ENCODE measurements at regions not wholly inside any gene's neighbourhood (a gene's known extent, or its start where the extent isn't known, plus 50 kb on each side); places are given as distances from the start of the nearest gene placed in this dataset.

DNA sequence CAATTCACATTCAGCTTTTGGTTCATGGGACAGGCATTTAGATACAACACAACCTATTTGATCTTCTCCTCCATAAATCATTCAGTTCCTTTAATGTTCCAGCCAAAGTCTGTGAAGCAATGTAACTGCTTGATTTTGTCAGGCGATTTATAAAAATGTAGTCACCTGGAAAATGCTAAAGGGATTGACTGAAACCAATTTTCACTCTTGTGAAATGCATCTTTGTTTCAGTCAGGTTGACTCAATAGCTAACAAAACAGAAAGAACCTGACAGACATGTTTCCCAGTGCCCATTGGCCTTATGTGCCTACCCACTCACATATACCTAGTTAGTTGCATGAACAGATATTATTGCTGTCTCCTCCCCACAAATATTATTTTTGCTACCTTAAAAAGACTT lies 335.7 kb downstream of the CHRM3 start:
- Histone ChIP-seq H3K4me1 (no peaks in the 10 kb centered on the region), H3K27me3 (no peaks in the 10 kb centered on the region), H3K4me3 (no peak overlapping the region), H3K27ac (no peak overlapping the region), H3K9me3 (no peaks in the 10 kb centered on the region), H3K36me3 (no peaks in the 10 kb centered on the region)
- DNase-seq (ENCODE audit: extremely low spot score in 2 of 2), result no peak
- TF ChIP-seq, protein P1, sequence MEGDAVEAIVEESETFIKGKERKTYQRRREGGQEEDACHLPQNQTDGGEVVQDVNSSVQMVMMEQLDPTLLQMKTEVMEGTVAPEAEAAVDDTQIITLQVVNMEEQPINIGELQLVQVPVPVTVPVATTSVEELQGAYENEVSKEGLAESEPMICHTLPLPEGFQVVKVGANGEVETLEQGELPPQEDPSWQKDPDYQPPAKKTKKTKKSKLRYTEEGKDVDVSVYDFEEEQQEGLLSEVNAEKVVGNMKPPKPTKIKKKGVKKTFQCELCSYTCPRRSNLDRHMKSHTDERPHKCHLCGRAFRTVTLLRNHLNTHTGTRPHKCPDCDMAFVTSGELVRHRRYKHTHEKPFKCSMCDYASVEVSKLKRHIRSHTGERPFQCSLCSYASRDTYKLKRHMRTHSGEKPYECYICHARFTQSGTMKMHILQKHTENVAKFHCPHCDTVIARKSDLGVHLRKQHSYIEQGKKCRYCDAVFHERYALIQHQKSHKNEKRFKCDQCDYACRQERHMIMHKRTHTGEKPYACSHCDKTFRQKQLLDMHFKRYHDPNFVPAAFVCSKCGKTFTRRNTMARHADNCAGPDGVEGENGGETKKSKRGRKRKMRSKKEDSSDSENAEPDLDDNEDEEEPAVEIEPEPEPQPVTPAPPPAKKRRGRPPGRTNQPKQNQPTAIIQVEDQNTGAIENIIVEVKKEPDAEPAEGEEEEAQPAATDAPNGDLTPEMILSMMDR (IDR thresholded peaks at IDR 0.05), result no peak
- no peak for TF ChIP-seq POLR2AphosphoS5 (IDR thresholded peaks at IDR 0.05; ENCODE audit: insufficient read depth in 1 of 2, low read depth in 1 of 2)
- TF ChIP-seq POLR2A (IDR thresholded peaks at IDR 0.05), result no peak
- intact Hi-C loops (cut with DNase I), result no loop called here

DNA sequence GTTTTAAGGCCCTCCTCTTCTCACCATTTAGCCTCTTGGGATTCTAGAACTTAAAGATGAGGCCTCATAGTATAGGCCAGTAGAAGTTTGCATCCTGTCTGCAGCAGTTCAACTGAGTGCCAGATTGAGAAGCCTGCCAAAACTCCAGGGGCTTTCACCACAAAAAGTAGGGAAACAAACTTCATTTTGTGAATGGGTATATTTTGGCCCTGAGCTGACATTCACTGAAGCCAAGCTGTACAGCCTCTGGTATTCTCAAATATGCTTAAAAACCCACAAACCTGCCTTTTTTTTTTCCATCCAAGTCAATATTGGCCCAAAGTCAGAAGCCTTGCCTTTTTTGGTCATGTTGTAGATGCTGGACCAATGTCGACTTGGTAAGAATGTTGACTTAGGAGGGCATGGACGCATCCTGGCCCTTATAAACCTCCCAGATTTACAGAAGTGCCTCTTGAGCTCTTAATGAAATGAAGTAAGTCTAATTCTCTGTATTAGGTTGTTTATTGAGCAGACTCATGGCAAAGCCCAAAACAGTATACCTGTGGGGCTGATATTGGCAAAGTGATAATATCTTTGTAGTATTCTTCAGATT lies 337.5 kb downstream of the CHRM3 start:
- intact Hi-C loops (cut with DNase I), result no loop called here
- H3K4me1 ChIP-seq, result no peaks in the 10 kb centered on the region
- no peaks in the 10 kb centered on the region for H3K36me3 ChIP-seq
- H3K27ac ChIP-seq, result no peak overlapping the region
- no peak overlapping the region for H3K4me3 ChIP-seq
- TF ChIP-seq POLR2A (IDR thresholded peaks at IDR 0.05), result no peak
- TF ChIP-seq POLR2AphosphoS5 (IDR thresholded peaks at IDR 0.05; ENCODE audit: insufficient read depth in 1 of 2, low read depth in 1 of 2), result no peak
- TF ChIP-seq, protein P1 (IDR thresholded peaks at IDR 0.05), result no peak
- DNase-seq (ENCODE audit: extremely low spot score in 2 of 2), result no peak
- no peaks in the 10 kb centered on the region for H3K27me3 ChIP-seq
- H3K9me3 ChIP-seq, result no peaks in the 10 kb centered on the region

DNA sequence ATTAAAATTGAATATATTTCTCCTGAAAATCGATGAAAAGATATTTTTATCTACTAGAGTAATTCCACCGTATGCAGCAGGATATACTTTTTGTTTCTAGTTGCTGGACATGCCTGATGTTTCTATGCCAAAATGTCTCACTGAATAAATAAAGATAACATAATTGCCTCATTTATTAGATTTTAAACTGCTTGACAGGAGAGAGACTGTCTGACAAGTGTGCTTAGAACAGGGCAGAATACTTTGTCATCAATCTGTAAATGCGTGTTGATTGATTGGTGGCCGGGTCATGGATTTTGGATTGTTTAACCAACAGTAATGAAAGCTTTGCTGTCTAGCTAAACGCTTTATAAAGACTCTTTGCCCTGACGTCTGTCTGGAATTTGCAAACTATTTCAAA lies 339.0 kb downstream of the CHRM3 start:
- Histone ChIP-seq H3K4me1 (no peaks in the 10 kb centered on the region), H3K27ac (no peak overlapping the region)

DNA sequence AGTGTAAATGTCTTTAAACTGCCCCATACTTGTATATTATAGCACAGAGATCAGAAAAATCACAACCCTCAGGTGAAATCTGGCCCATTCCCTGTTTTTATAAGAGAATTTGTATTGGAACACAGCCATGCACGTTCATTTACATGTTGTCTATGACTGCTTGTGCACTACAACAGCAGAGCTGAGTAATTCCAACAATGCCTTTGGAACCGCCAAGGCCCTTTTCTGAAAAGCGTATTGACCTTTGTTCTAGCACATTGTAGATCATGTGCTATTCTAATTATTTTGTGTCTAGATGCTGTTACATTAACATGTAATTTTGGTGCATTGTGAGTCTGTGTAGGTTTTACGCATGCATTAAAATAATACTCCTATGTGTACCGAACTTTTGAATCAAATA lies 339.6 kb downstream of the CHRM3 start:
- intact Hi-C loops (cut with DNase I), result no loop called here
- H3K4me1 ChIP-seq, result no peaks in the 10 kb centered on the region
- no peak for DNase-seq (ENCODE audit: extremely low spot score in 2 of 2)
- H3K4me3 ChIP-seq, result no peak overlapping the region
- H3K27ac ChIP-seq, result no peak overlapping the region
- no peaks in the 10 kb centered on the region for H3K36me3 ChIP-seq
- H3K9me3 ChIP-seq, result no peaks in the 10 kb centered on the region
- no peak for TF ChIP-seq POLR2A (IDR thresholded peaks at IDR 0.05)
- TF ChIP-seq, protein P1 (IDR thresholded peaks at IDR 0.05), result no peak
- TF ChIP-seq POLR2AphosphoS5 (IDR thresholded peaks at IDR 0.05; ENCODE audit: insufficient read depth in 1 of 2, low read depth in 1 of 2), result no peak
- H3K27me3 ChIP-seq, result no peaks in the 10 kb centered on the region

More for the DNA sequence above, 339.0 kb downstream of the CHRM3 start:
- no peak for DNase-seq (ENCODE audit: extremely low spot score in 2 of 2)
- Histone ChIP-seq H3K4me3 (no peak overlapping the region), H3K36me3 (no peaks in the 10 kb centered on the region), H3K9me3 (no peaks in the 10 kb centered on the region), H3K27me3 (no peaks in the 10 kb centered on the region)
- TF ChIP-seq POLR2A (IDR thresholded peaks at IDR 0.05), result no peak
- TF ChIP-seq POLR2AphosphoS5 (IDR thresholded peaks at IDR 0.05; ENCODE audit: insufficient read depth in 1 of 2, low read depth in 1 of 2), result no peak
- TF ChIP-seq, protein P1 (IDR thresholded peaks at IDR 0.05), result no peak
- intact Hi-C loops (cut with DNase I), result no loop called here

DNA sequence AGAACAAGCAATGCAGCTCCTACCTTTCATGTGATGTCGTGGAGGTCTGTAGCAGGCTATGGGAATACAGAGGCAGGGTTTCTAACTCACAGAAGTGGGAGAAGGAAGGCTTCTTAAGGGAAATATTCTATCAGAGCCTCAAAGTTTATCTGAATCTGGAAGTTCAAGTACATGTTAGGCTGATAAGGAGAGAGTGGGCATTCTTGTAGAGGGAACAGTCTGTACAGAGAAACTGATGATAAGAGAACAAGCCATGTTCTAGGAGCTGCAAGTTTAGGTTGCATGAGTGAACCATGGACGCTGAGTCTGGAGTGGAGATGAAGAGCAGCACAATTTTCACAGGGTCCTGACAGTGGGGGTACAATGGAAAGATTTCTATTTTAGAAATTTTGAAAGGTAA lies 344.0 kb downstream of the CHRM3 start:
- no peak for DNase-seq (ENCODE audit: extremely low spot score in 2 of 2)
- Histone ChIP-seq H3K4me3 (no peak overlapping the region), H3K4me1 (no peaks in the 10 kb centered on the region), H3K9me3 (no peaks in the 10 kb centered on the region), H3K27ac (no peak overlapping the region), H3K36me3 (no peaks in the 10 kb centered on the region), H3K27me3 (no peaks in the 10 kb centered on the region)
- no peak for TF ChIP-seq POLR2A (IDR thresholded peaks at IDR 0.05)
- TF ChIP-seq, protein P1 (IDR thresholded peaks at IDR 0.05), result no peak
- no peak for TF ChIP-seq POLR2AphosphoS5 (IDR thresholded peaks at IDR 0.05; ENCODE audit: insufficient read depth in 1 of 2, low read depth in 1 of 2)
- intact Hi-C loops (cut with DNase I), result no loop called here

All from vagina (tissue), 2 donors.